ENCODE measurements at regions not wholly inside any gene's neighbourhood (a gene's known extent, or its start where the extent isn't known, plus 50 kb on each side); places are given as distances from the start of the nearest gene placed in this dataset.

- no peaks in the 10 kb centered on the region for H3K27me3 Mint-ChIP-seq
- no peaks in the 10 kb centered on the region for H3K36me3 Mint-ChIP-seq
- H3K4me1 Mint-ChIP-seq = no peaks in the 10 kb centered on the region
- H3K9me3 Mint-ChIP-seq = no peaks in the 10 kb centered on the region
- H3K27ac Mint-ChIP-seq = no peak overlapping the region
- no peak for ATAC-seq (replicated peaks)
- H3K4me3 Mint-ChIP-seq = no peak overlapping the region
- no peak for DNase-seq
These were observed 143.9 kb upstream of the NOX3 start for GRCh38 chr6:155599561-155599960.

- Mint-ChIP-seq H3K36me3 (no peaks in the 10 kb centered on the region), H3K27me3 (no peaks in the 10 kb centered on the region), H3K27ac (no peak overlapping the region), H3K4me3 (no peak overlapping the region), H3K4me1 (no peaks in the 10 kb centered on the region), H3K9me3 (no peaks in the 10 kb centered on the region)
- ATAC-seq (replicated peaks) = no peak
- DNase-seq = no peak
These were observed 143.5 kb upstream of the NOX3 start for GRCh38 chr6:155599160-155599559.

- H3K9me3 Mint-ChIP-seq = no peaks in the 10 kb centered on the region
- no peak for ATAC-seq (replicated peaks)
- no peaks in the 10 kb centered on the region for H3K36me3 Mint-ChIP-seq
- no peak overlapping the region for H3K27ac Mint-ChIP-seq
- peaks cover 0 to 4% of the 10 kb centered on the region in 2 donors for H3K27me3 Mint-ChIP-seq
- H3K4me1 Mint-ChIP-seq = no peaks in the 10 kb centered on the region
- DNase-seq = no peak
- no peak overlapping the region for H3K4me3 Mint-ChIP-seq
These were observed 139.6 kb upstream of the NOX3 start for GRCh38 chr6:155595284-155595683.

GRCh38 chr6:155591741-155592140 is 136.1 kb upstream of the NOX3 start:
- Mint-ChIP-seq H3K9me3 (peaks cover 3 to 4% of the 10 kb centered on the region in 2 donors), H3K27ac (no peak overlapping the region), H3K4me3 (no peak overlapping the region), H3K36me3 (no peaks in the 10 kb centered on the region), H3K4me1 (no peaks in the 10 kb centered on the region), H3K27me3 (peaks cover 3 to 4% of the 10 kb centered on the region in 2 donors)
- DNase-seq (no peak), ATAC-seq (replicated peaks) (no peak)

- ATAC-seq (replicated peaks) (no peak), DNase-seq (no peak)
- peaks cover 3 to 4% of the 10 kb centered on the region in 2 donors for H3K27me3 Mint-ChIP-seq
- H3K36me3 Mint-ChIP-seq = no peaks in the 10 kb centered on the region
- peaks cover 3 to 4% of the 10 kb centered on the region in 2 donors for H3K9me3 Mint-ChIP-seq
- H3K4me3 Mint-ChIP-seq = no peak overlapping the region
- H3K4me1 Mint-ChIP-seq = peaks cover 0 to 2% of the 10 kb centered on the region in 2 donors
- H3K27ac Mint-ChIP-seq = no peak overlapping the region
These were observed 133.6 kb upstream of the NOX3 start for GRCh38 chr6:155589190-155589589.

- ATAC-seq (replicated peaks) = no peak
These were observed 132.2 kb upstream of the NOX3 start for GRCh38 chr6:155587817-155588216.

GRCh38 chr6:155586090-155586489 is 130.5 kb upstream of the NOX3 start:
- H3K27me3 Mint-ChIP-seq = peaks cover 0 to 3% of the 10 kb centered on the region in 2 donors
- peaks cover 3 to 5% of the 10 kb centered on the region in 2 donors for H3K9me3 Mint-ChIP-seq
- H3K27ac Mint-ChIP-seq = no peak overlapping the region
- H3K4me1 Mint-ChIP-seq = peaks cover 0 to 6% of the 10 kb centered on the region in 2 donors
- ATAC-seq (replicated peaks) (no peak), DNase-seq (no peak)
- H3K4me3 Mint-ChIP-seq = no peak overlapping the region
- H3K36me3 Mint-ChIP-seq = no peaks in the 10 kb centered on the region

More at GRCh38 chr6:155587817-155588216, 132.2 kb upstream of the NOX3 start:
- Mint-ChIP-seq H3K9me3 (peaks cover 3 to 5% of the 10 kb centered on the region in 2 donors), H3K27ac (no peak overlapping the region), H3K4me3 (no peak overlapping the region), H3K27me3 (peaks cover 2 to 3% of the 10 kb centered on the region in 2 donors), H3K36me3 (no peaks in the 10 kb centered on the region), H3K4me1 (peaks cover 0 to 6% of the 10 kb centered on the region in 2 donors)
- DNase-seq = no peak

- Mint-ChIP-seq H3K27ac (no peak overlapping the region), H3K27me3 (peaks cover 0 to 3% of the 10 kb centered on the region in 2 donors), H3K4me3 (no peak overlapping the region), H3K4me1 (peaks cover 0 to 6% of the 10 kb centered on the region in 2 donors), H3K9me3 (peaks cover 3 to 5% of the 10 kb centered on the region in 2 donors), H3K36me3 (no peaks in the 10 kb centered on the region)
- no peak for DNase-seq
- no peak for ATAC-seq (replicated peaks)
These were observed 128.4 kb upstream of the NOX3 start for GRCh38 chr6:155584006-155584405.

GRCh38 chr6:155582016-155582991 is 126.7 kb upstream of the NOX3 start:
- no peaks in the 10 kb centered on the region for H3K27me3 Mint-ChIP-seq
- no peaks in the 10 kb centered on the region for H3K36me3 Mint-ChIP-seq
- peaks cover 0 to 6% of the 10 kb centered on the region in 2 donors for H3K4me1 Mint-ChIP-seq
- no peak overlapping the region for H3K27ac Mint-ChIP-seq
- ATAC-seq (replicated peaks) (no peak), DNase-seq (no peak)
- H3K4me3 Mint-ChIP-seq = no peak overlapping the region
- H3K9me3 Mint-ChIP-seq = peaks cover 0 to 1% of the 10 kb centered on the region in 2 donors

- H3K4me1 Mint-ChIP-seq = peaks cover 0 to 6% of the 10 kb centered on the region in 2 donors
- peaks cover 0 to 1% of the 10 kb centered on the region in 2 donors for H3K9me3 Mint-ChIP-seq
- ATAC-seq (replicated peaks) = no peak
- H3K27ac Mint-ChIP-seq = no peak overlapping the region
- no peaks in the 10 kb centered on the region for H3K36me3 Mint-ChIP-seq
- no peaks in the 10 kb centered on the region for H3K27me3 Mint-ChIP-seq
- DNase-seq = no peak
- no peak overlapping the region for H3K4me3 Mint-ChIP-seq
These were observed 125.3 kb upstream of the NOX3 start for GRCh38 chr6:155580904-155581303.

GRCh38 chr6:155578251-155578650 is 122.6 kb upstream of the NOX3 start:
- Mint-ChIP-seq H3K27ac (no peak overlapping the region), H3K9me3 (peaks cover 0 to 2% of the 10 kb centered on the region in 2 donors), H3K4me1 (no peaks in the 10 kb centered on the region), H3K27me3 (no peaks in the 10 kb centered on the region), H3K4me3 (no peak overlapping the region), H3K36me3 (no peaks in the 10 kb centered on the region)
- ATAC-seq (replicated peaks) (no peak), DNase-seq (no peak)

- peaks cover 4% of the 10 kb centered on the region in 2 donors for H3K9me3 Mint-ChIP-seq
- H3K4me1 Mint-ChIP-seq = no peaks in the 10 kb centered on the region
- no peak overlapping the region for H3K27ac Mint-ChIP-seq
- no peak overlapping the region for H3K4me3 Mint-ChIP-seq
- no peak for ATAC-seq (replicated peaks)
- H3K36me3 Mint-ChIP-seq = peaks cover 0 to 2% of the 10 kb centered on the region in 2 donors
- peaks cover 0 to 3% of the 10 kb centered on the region in 2 donors for H3K27me3 Mint-ChIP-seq
- DNase-seq = no peak
These were observed 106.3 kb upstream of the NOX3 start for GRCh38 chr6:155561966-155562364.

- DNase-seq (no peak), ATAC-seq (replicated peaks) (no peak)
- Mint-ChIP-seq H3K9me3 (peaks cover 4% of the 10 kb centered on the region in 2 donors), H3K27ac (no peak overlapping the region), H3K27me3 (peaks cover 0 to 3% of the 10 kb centered on the region in 2 donors), H3K4me1 (no peaks in the 10 kb centered on the region), H3K4me3 (no peak overlapping the region), H3K36me3 (peaks cover 0 to 2% of the 10 kb centered on the region in 2 donors)
These were observed 105.8 kb upstream of the NOX3 start for GRCh38 chr6:155561257-155561965.

- H3K27me3 Mint-ChIP-seq = no peaks in the 10 kb centered on the region
- no peak for ATAC-seq (replicated peaks)
- H3K36me3 Mint-ChIP-seq = no peaks in the 10 kb centered on the region
- no peak overlapping the region for H3K4me3 Mint-ChIP-seq
- H3K4me1 Mint-ChIP-seq = no peaks in the 10 kb centered on the region
- no peaks in the 10 kb centered on the region for H3K9me3 Mint-ChIP-seq
- no peak overlapping the region for H3K27ac Mint-ChIP-seq
- no peak for DNase-seq
These were observed 94.3 kb upstream of the NOX3 start for GRCh38 chr6:155549928-155550327.
